GM21786 (cell line): ENCODE measurements at regions not wholly inside any gene's neighbourhood (a gene's known extent, or its start where the extent isn't known, plus 50 kb on each side); places are given as distances from the start of the nearest gene placed in this dataset.

Source experiments
- ATAC-seq: cut with Tn5 transposase; IDR thresholded peaks from one replicate; pipeline ENCODE4 v1.9.1; 2021; ENCODE audit not compliant: unreplicated experiment

- no peak for ATAC-seq
These were observed 99.2 kb downstream of the SLC41A2 start for GRCh38 chr12:104858611-104859543.

- ATAC-seq = no peak
These were observed 101.6 kb downstream of the SLC41A2 start for GRCh38 chr12:104856531-104856930.

- ATAC-seq = no peak
These were observed 102.5 kb downstream of the SLC41A2 start for GRCh38 chr12:104855599-104855998.

GRCh38 chr12:104852896-104853295 lies 105.2 kb downstream of the SLC41A2 start:
- no peak for ATAC-seq

GRCh38 chr12:104852102-104852501 lies 106.0 kb downstream of the SLC41A2 start:
- ATAC-seq = no peak

GRCh38 chr12:104850781-104851180 lies 107.3 kb downstream of the SLC41A2 start:
- no peak for ATAC-seq

- no peak for ATAC-seq
These were observed 111.9 kb downstream of the SLC41A2 start for GRCh38 chr12:104846056-104846767.

GRCh38 chr12:104844123-104844522 lies 114.0 kb downstream of the SLC41A2 start:
- no peak for ATAC-seq

GRCh38 chr12:104840262-104840661 lies 117.8 kb downstream of the SLC41A2 start:
- no peak for ATAC-seq

GRCh38 chr12:104835317-104835716 lies 122.8 kb downstream of the SLC41A2 start:
- ATAC-seq = no peak

- ATAC-seq = no peak
These were observed 123.5 kb downstream of the SLC41A2 start for GRCh38 chr12:104834607-104835006.

- no peak for ATAC-seq
These were observed 124.3 kb downstream of the SLC41A2 start for GRCh38 chr12:104833756-104834155.

GRCh38 chr12:104828015-104828414 lies 130.1 kb downstream of the SLC41A2 start:
- no peak for ATAC-seq

- no peak for ATAC-seq
These were observed 130.5 kb downstream of the SLC41A2 start for GRCh38 chr12:104827587-104827986.

- ATAC-seq = no peak
These were observed 132.7 kb downstream of the SLC41A2 start for GRCh38 chr12:104825408-104825807.

GRCh38 chr12:104823985-104824461 lies 134.1 kb downstream of the SLC41A2 start:
- ATAC-seq = no peak

- ATAC-seq = no peak
These were observed 135.1 kb downstream of the SLC41A2 start for GRCh38 chr12:104822941-104823340.

GRCh38 chr12:104816845-104817503 lies 141.1 kb downstream of the SLC41A2 start:
- ATAC-seq = no peak

- no peak for ATAC-seq
These were observed 142.2 kb downstream of the SLC41A2 start for GRCh38 chr12:104815935-104816334.

GRCh38 chr12:104814944-104815343 lies 143.1 kb downstream of the SLC41A2 start:
- ATAC-seq = no peak
